GM12878 (cell line): ENCODE measurements at regions not wholly inside any gene's neighbourhood (a gene's known extent, or its start where the extent isn't known, plus 50 kb on each side); places are given as distances from the start of the nearest gene placed in this dataset.

Experiments
- ATF3 ChIP-seq: IDR thresholded peaks from 2 replicates; pipeline ENCODE4 v1.6.1; 2011; ENCODE audit warnings: low read depth, mild to moderate bottlenecking, low read length, moderate library complexity, borderline replicate concordance; ENCODE audit errors: extremely low read depth
- ATF7 ChIP-seq: fragments of 450-650 bp; IDR thresholded peaks from 2 replicates; pipeline ENCODE4 v1.6.1; 2016; ENCODE audit warnings: low read depth, mild to moderate bottlenecking
- BHLHE40 ChIP-seq, 2 experiments: fragments of 450-650 bp in 1 of 2; IDR thresholded peaks; 2 replicates each; pipeline ENCODE4 v1.6.1; 2011 to 2017; ENCODE audit warnings: low read depth in 2 of 2, borderline replicate concordance in 1 of 2, improper control_type of control experiment in 1 of 2, low read length in 1 of 2, mild to moderate bottlenecking in 1 of 2
- EZH2 ChIP-seq: IDR thresholded peaks from 2 replicates; pipeline ENCODE4 v1.6.1; 2012; ENCODE audit warnings: low read depth, mild to moderate bottlenecking, control low read depth, inconsistent platforms, low read length, borderline replicate concordance; ENCODE audit not compliant: control insufficient read depth
- JUND ChIP-seq: IDR thresholded peaks from 2 replicates; pipeline ENCODE4 v1.6.1; 2012; ENCODE audit warnings: low read depth, mild to moderate bottlenecking, low read length, improper control_type of control experiment, moderate library complexity
- POLR2A ChIP-seq: IDR thresholded peaks from 2 replicates; pipeline ENCODE4 v1.6.1; 2011; ENCODE audit warnings: low read depth, mild to moderate bottlenecking, low read length
- POLR2AphosphoS5 ChIP-seq: IDR thresholded peaks from 2 replicates; pipeline ENCODE4 v1.6.1; 2011; ENCODE audit warnings: mild to moderate bottlenecking, low read length, inconsistent platforms
- REST ChIP-seq: IDR thresholded peaks from 2 replicates; pipeline ENCODE4 v1.6.1; 2012; ENCODE audit warnings: mild to moderate bottlenecking, low read depth, low read length
- SIN3A ChIP-seq: IDR thresholded peaks from 2 replicates; pipeline ENCODE4 v1.6.1; 2012; ENCODE audit warnings: low read depth, low read length, improper control_type of control experiment
- SIX5 ChIP-seq: IDR thresholded peaks from 2 replicates; pipeline ENCODE4 v1.6.1; 2011; ENCODE audit warnings: mild to moderate bottlenecking, low read depth, low read length, moderate library complexity; ENCODE audit not compliant: severe bottlenecking
- TBL1XR1 ChIP-seq: IDR thresholded peaks from 2 replicates; pipeline ENCODE4 v1.6.1; 2012; ENCODE audit warnings: low read depth, low read length, improper control_type of control experiment
- TF ChIP-seq, protein P1 (sequence below), 3 experiments: IDR thresholded peaks in 2 of 3; conservative IDR thresholded peaks in 1 of 3; 2 replicates each; pipeline ENCODE4 v1.5.1; 2011; ENCODE audit warnings: low read depth in 3 of 3, low read length in 3 of 3, mild to moderate bottlenecking in 3 of 3, control low read depth in 2 of 3, moderate library complexity in 2 of 3, inconsistent platforms in 1 of 3, mixed read lengths in 1 of 3; ENCODE audit not compliant: control insufficient read depth in 2 of 3, insufficient read depth in 1 of 3; ENCODE audit errors: extremely low read depth in 1 of 3
- TF ChIP-seq, protein P2 (sequence below): fragments of 450-650 bp; IDR thresholded peaks from 2 replicates; pipeline ENCODE4 v1.6.1; 2016; ENCODE audit warnings: mild to moderate bottlenecking
- TF ChIP-seq, protein P3 (sequence below): fragments of 450-650 bp; formaldehyde crosslinking; IDR thresholded peaks from 2 replicates; pipeline ENCODE4 v1.5.0; 2022; ENCODE audit warnings: mild to moderate bottlenecking, missing genetic modification characterization

- TF ChIP-seq POLR2A (no peak), ATF3 (no peak), POLR2AphosphoS5 (no peak), REST (no peak), JUND (no peak), SIX5 (no peak), TBL1XR1 (no peak), EZH2 (no peak), BHLHE40 (IDR thresholded peaks at IDR 0.05; ENCODE audit: borderline replicate concordance in 1 of 2, low read depth in 2 of 2, low read length in 1 of 2) (no peak), SIN3A (no peak), ATF7 (no peak)
- TF ChIP-seq, protein P1, sequence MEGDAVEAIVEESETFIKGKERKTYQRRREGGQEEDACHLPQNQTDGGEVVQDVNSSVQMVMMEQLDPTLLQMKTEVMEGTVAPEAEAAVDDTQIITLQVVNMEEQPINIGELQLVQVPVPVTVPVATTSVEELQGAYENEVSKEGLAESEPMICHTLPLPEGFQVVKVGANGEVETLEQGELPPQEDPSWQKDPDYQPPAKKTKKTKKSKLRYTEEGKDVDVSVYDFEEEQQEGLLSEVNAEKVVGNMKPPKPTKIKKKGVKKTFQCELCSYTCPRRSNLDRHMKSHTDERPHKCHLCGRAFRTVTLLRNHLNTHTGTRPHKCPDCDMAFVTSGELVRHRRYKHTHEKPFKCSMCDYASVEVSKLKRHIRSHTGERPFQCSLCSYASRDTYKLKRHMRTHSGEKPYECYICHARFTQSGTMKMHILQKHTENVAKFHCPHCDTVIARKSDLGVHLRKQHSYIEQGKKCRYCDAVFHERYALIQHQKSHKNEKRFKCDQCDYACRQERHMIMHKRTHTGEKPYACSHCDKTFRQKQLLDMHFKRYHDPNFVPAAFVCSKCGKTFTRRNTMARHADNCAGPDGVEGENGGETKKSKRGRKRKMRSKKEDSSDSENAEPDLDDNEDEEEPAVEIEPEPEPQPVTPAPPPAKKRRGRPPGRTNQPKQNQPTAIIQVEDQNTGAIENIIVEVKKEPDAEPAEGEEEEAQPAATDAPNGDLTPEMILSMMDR (IDR thresholded peaks at IDR 0.05 in 2 of 3, conservative IDR thresholded peaks at IDR 0.05 in 1 of 3; ENCODE audit: control insufficient read depth in 2 of 3, extremely low read depth in 1 of 3, insufficient read depth in 1 of 3, low read depth in 3 of 3, low read length in 3 of 3): no peak
- TF ChIP-seq, protein P2, sequence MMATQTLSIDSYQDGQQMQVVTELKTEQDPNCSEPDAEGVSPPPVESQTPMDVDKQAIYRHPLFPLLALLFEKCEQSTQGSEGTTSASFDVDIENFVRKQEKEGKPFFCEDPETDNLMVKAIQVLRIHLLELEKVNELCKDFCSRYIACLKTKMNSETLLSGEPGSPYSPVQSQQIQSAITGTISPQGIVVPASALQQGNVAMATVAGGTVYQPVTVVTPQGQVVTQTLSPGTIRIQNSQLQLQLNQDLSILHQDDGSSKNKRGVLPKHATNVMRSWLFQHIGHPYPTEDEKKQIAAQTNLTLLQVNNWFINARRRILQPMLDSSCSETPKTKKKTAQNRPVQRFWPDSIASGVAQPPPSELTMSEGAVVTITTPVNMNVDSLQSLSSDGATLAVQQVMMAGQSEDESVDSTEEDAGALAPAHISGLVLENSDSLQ: no peak
- TF ChIP-seq, protein P3, sequence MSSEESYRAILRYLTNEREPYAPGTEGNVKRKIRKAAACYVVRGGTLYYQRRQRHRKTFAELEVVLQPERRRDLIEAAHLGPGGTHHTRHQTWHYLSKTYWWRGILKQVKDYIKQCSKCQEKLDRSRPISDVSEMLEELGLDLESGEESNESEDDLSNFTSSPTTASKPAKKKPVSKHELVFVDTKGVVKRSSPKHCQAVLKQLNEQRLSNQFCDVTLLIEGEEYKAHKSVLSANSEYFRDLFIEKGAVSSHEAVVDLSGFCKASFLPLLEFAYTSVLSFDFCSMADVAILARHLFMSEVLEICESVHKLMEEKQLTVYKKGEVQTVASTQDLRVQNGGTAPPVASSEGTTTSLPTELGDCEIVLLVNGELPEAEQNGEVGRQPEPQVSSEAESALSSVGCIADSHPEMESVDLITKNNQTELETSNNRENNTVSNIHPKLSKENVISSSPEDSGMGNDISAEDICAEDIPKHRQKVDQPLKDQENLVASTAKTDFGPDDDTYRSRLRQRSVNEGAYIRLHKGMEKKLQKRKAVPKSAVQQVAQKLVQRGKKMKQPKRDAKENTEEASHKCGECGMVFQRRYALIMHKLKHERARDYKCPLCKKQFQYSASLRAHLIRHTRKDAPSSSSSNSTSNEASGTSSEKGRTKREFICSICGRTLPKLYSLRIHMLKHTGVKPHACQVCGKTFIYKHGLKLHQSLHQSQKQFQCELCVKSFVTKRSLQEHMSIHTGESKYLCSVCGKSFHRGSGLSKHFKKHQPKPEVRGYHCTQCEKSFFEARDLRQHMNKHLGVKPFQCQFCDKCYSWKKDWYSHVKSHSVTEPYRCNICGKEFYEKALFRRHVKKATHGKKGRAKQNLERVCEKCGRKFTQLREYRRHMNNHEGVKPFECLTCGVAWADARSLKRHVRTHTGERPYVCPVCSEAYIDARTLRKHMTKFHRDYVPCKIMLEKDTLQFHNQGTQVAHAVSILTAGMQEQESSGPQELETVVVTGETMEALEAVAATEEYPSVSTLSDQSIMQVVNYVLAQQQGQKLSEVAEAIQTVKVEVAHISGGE (CRISPR knock-in tag): no peak
These were observed 251.4 kb upstream of the ATXN7L3B start for GRCh38 chr12:74286254-74286653.
